Activated gamma-delta T cell treated with anti-CD3 and anti-CD28 coated beads, Interleukin-2, amount 50 U/mL, for 16 hours (primary cell): ENCODE measurements at regions not wholly inside any gene's neighbourhood (a gene's known extent, or its start where the extent isn't known, plus 50 kb on each side); places are given as distances from the start of the nearest gene placed in this dataset.

ENCODE experiments used
- DNase-seq: peaks from one replicate; pipeline ENCODE4 v3.0.0-alpha.2; 2020; ENCODE audit warnings: low read depth

GRCh38 chr20:41881466-41882046 is 263.4 kb upstream of the CHD6 start:
- no peak for DNase-seq

- no peak for DNase-seq
Measured at GRCh38 chr20:41879123-41879522, 260.9 kb upstream of the CHD6 start.

- no peak for DNase-seq
Measured at GRCh38 chr20:41877911-41878310, 259.7 kb upstream of the CHD6 start.

- no peak for DNase-seq
Measured at GRCh38 chr20:41874658-41875057, 256.5 kb upstream of the CHD6 start.

- DNase-seq, result no peak
Measured at GRCh38 chr20:41872930-41873329, 254.8 kb upstream of the CHD6 start.

GRCh38 chr20:41870869-41871462 is 252.8 kb upstream of the CHD6 start:
- DNase-seq, result no peak

- no peak for DNase-seq
Measured at GRCh38 chr20:41869261-41869660, 251.1 kb upstream of the CHD6 start.

- DNase-seq, result no peak
Measured at GRCh38 chr20:41865938-41866337, 247.8 kb upstream of the CHD6 start.

GRCh38 chr20:41862476-41862875 is 244.3 kb upstream of the CHD6 start:
- no peak for DNase-seq

GRCh38 chr20:41861772-41862422 is 243.7 kb upstream of the CHD6 start:
- DNase-seq, result no peak

- DNase-seq, result no peak
Measured at GRCh38 chr20:41854765-41855164, 236.6 kb upstream of the CHD6 start.

GRCh38 chr20:41853806-41854205 is 235.6 kb upstream of the CHD6 start:
- DNase-seq, result no peak

GRCh38 chr20:41848180-41848579 is 230.0 kb upstream of the CHD6 start:
- DNase-seq, result no peak

- no peak for DNase-seq
Measured at GRCh38 chr20:41837669-41838224, 219.6 kb upstream of the CHD6 start.

GRCh38 chr20:41833739-41834138 is 215.6 kb upstream of the CHD6 start:
- DNase-seq, result no peak

GRCh38 chr20:41830702-41831101 is 212.5 kb upstream of the CHD6 start:
- no peak for DNase-seq

GRCh38 chr20:41819436-41819835 is 201.3 kb upstream of the CHD6 start:
- DNase-seq, result no peak

GRCh38 chr20:41818991-41819390 is 200.8 kb upstream of the CHD6 start:
- DNase-seq, result no peak

- DNase-seq, result no peak
Measured at GRCh38 chr20:41818369-41818768, 200.2 kb upstream of the CHD6 start.

- DNase-seq, result no peak
Measured at GRCh38 chr20:41811456-41811855, 193.3 kb upstream of the CHD6 start.

- DNase-seq, result no peak
Measured at GRCh38 chr20:41800040-41800439, 181.9 kb upstream of the CHD6 start.

- no peak for DNase-seq
Measured at GRCh38 chr20:41798930-41799502, 180.8 kb upstream of the CHD6 start.

GRCh38 chr20:41786158-41786557 is 168.0 kb upstream of the CHD6 start:
- no peak for DNase-seq
